D721Med (cell line): ENCODE measurements at regions not wholly inside any gene's neighbourhood (a gene's known extent, or its start where the extent isn't known, plus 50 kb on each side); places are given as distances from the start of the nearest gene placed in this dataset.

Experiments
- DNase-seq: peaks from one replicate; pipeline ENCODE4 v3.0.0; 2011; ENCODE audit warnings: low spot score; ENCODE audit not compliant: insufficient read length
- FAIRE-seq: peaks from 2 replicates; lab custom pipeline; 2011; peaks lifted over from hg19 to GRCh38; lab: Jason Lieb, UNC
- TF ChIP-seq, protein P1 (sequence below): IDR thresholded peaks from 2 replicates; pipeline ENCODE4 v1.5.1; 2012; ENCODE audit warnings: mild to moderate bottlenecking, control low read depth; ENCODE audit not compliant: insufficient read depth; ENCODE audit errors: missing control alignments

DNA sequence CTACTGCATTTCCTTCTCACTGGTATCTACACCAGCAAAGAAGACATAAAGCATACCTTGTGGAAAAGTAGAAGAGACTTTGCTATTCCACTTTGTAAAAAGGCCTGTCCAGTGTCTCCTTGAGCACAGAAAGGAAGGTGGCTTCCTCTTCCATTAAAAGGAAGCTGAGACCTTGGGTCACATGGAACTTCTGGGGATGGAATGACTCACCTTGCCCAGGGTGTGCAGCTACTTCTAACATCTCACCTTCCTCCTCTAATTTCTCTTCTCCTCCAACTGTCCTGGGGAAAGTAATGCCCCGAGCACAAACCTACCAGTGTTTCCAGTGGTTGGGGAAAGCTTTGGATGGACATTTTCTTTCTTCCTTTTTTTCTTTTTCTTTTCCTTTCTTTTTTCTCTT lies 848.8 kb upstream of the MAP3K7 start:
- DNase-seq, result no peak
- FAIRE-seq, result no peak
- TF ChIP-seq, protein P1, sequence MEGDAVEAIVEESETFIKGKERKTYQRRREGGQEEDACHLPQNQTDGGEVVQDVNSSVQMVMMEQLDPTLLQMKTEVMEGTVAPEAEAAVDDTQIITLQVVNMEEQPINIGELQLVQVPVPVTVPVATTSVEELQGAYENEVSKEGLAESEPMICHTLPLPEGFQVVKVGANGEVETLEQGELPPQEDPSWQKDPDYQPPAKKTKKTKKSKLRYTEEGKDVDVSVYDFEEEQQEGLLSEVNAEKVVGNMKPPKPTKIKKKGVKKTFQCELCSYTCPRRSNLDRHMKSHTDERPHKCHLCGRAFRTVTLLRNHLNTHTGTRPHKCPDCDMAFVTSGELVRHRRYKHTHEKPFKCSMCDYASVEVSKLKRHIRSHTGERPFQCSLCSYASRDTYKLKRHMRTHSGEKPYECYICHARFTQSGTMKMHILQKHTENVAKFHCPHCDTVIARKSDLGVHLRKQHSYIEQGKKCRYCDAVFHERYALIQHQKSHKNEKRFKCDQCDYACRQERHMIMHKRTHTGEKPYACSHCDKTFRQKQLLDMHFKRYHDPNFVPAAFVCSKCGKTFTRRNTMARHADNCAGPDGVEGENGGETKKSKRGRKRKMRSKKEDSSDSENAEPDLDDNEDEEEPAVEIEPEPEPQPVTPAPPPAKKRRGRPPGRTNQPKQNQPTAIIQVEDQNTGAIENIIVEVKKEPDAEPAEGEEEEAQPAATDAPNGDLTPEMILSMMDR, result no peak

DNA sequence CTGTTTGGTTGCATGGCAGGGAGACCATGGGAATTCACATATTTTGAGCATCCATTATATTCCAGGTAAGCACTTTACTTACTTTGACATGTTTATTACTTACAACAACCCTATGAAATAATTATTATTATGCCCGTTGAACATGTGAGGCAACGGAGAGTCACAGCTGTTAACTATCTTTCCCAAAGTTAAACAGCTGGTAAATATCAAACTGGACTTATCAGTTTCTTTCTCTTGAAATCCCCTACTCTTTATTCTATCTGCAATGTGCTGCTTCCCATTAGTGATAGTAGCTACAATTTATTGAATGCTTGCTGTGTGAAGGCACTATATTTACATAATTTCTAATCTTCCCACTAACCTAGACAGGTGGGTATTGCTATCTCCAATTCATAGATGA lies 847.7 kb upstream of the MAP3K7 start:
- TF ChIP-seq, protein P1, result no peak

DNA sequence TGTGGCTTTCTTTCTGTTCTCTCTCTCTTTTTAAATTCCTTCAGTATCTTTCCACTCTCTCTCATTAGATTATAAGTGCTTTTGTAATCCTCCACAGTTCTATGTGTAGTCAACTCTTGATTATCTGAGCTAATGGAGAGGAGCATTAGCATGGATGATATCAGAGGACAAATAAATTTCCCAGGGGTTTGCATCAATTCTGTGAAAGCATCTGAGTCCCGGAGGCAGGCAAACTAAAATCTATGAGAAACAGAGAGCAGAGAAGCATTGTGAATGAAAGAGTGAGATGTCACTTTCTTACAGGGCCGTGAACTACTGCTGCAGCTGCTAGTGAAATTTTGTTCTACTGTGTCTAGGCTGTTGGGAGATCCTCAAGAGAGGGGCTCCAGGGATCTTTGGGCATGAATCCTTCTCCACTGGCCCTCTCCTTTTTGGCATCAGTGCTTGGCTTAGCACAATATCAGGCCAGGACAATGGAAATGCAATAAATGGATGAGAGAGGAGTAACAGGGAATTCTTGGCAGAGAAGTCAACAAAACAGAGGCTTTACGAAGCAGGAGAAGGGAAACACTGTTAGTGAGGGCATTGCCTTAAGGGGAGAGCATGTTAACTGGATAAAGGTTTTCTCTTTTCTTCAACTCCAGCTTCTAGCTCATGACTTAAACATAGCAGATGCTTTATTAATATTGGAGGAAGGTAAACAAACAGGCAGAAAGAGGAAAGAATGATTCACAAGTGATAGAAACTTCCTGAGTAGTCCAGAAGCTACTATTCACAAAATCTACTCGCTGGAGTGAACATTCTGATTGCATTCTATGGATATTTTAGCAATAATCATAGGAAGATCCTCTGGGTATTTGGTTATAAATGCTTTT lies 847.0 kb upstream of the MAP3K7 start:
- DNase-seq (no peak), FAIRE-seq (no peak)
- TF ChIP-seq, protein P1, result no peak

More for the DNA sequence above, 847.7 kb upstream of the MAP3K7 start:
- no peak for FAIRE-seq
- DNase-seq, result no peak

DNA sequence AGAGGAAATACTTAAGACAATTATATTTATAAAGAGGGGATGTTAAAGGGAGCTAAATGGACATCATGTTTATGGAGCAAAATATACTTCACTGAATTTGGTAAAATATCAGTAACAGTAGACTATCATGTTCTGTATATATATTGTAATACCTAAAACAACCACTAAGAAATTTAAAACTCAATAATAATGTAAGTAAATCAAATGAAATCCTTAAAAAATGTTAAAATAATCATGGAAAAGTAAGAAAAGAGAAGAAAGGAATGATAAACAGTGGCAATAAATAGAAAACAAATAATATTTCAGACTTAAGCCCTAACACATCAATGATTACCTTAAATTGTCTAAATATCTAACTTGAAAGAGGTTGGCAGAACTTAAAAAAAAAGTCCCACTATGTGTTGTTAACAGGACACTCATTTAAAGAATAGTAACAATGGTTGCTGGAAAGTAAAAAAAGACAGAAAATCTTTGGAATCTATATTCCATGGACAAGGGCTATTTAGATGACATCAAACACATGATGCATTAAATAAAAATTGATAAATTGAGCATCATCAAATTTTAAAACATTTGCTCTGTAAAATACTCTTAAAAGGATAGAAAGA lies 842.2 kb upstream of the MAP3K7 start:
- TF ChIP-seq, protein P1, result no peak
- DNase-seq (no peak), FAIRE-seq (no peak)

DNA sequence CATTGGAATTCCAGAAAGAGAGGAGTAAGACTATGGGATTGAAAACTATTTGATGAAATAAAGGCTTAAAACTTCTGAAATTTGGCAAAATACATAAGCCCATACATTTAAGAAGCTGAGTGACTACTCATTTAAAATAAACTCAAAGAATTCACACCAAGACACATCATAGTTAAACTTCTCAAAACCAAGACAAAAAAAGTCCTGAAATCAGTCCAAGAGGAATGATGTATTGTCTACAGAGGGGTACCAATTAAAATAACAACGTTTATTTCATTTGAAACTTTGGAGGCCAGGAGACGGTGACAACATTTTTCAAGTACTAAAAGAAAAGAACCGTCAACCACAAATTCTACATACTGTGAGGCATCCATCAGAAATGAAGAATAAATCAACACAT lies 841.4 kb upstream of the MAP3K7 start:
- TF ChIP-seq, protein P1, result no peak
- DNase-seq, result no peak
- no peak for FAIRE-seq

DNA sequence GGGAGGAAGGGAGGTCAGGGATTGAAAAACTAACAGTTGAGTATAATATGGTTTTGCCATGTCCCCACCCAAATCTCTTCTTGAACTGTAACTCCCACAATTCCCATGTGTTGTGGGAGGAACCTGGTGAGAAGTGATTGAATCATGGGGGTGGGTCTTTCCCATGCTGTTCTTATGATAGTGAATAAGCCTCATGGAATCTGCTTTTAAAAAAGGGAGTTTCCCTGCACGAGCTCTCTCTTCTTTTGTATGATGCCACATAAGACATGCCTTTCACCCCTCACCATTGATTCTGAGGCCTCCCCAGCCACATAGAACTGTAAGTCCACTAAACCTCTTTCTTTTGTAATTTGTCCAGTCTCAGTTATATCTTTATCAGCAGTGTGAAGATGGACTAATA lies 833.4 kb upstream of the MAP3K7 start:
- no peak for DNase-seq
- no peak for FAIRE-seq
- TF ChIP-seq, protein P1, result no peak

DNA sequence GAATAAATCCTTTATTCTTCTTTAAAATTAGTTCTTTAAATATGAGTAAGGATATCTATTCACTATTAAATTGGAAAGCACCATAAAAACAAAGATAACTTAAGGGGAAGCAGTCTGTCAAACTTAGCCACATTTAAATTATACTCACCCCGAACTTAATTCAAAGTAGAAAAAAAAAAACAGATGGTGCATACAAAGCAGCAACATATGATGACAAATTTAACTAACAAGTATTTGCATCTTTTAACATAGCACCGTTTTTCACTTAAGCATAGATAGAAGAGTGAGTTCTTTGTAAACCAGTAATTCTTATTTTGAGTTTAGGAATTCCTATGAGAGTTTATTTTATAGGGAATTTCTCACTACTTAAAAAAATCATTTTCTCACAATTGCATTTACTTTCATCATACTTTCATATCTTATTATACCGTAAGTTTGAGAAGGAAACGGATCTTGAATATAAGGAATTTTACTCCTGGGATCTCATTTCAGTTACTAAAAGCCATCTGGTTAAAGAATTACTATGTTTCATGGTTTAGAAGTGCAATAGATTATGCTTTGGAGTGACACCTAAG lies 828.2 kb upstream of the MAP3K7 start:
- no peak for FAIRE-seq
- TF ChIP-seq, protein P1, result no peak

More for the DNA sequence above, 828.2 kb upstream of the MAP3K7 start:
- DNase-seq, result no peak
